T-helper 1 cell (primary cell): ENCODE measurements at regions not wholly inside any gene's neighbourhood (a gene's known extent, or its start where the extent isn't known, plus 50 kb on each side); places are given as distances from the start of the nearest gene placed in this dataset.
"Not testable (repeated sequence)": the region's sequence is repeated elsewhere in the genome, so short reads cannot be mapped to it uniquely, and the experiment has no call there.

Experiments used
- DNase-seq, 5 donors: peaks; one replicate each; pipeline ENCODE4 v3.0.0-alpha.2; 2012 to 2020

DNA sequence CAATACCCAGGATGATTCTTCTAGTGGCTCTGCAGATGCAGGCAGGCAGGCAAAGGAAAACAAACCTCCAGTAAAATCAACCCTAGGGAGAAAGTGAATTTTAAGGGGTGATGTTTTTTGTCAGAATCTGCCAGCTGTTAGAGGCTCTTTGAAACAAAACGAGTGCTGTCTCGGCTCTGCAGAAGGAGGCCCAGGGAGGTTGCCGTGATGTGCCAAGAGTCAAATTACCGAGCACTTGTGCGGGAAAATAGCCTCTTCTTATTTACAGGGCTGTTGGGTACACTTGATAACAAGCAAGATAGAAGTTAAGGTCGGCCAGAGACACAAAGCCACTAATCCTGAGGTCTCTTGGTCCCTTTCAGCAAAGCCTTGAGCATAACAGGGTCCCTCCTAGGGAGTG, 68.9 kb upstream of the EEF2KMT start:
- DNase-seq = no peak

DNA sequence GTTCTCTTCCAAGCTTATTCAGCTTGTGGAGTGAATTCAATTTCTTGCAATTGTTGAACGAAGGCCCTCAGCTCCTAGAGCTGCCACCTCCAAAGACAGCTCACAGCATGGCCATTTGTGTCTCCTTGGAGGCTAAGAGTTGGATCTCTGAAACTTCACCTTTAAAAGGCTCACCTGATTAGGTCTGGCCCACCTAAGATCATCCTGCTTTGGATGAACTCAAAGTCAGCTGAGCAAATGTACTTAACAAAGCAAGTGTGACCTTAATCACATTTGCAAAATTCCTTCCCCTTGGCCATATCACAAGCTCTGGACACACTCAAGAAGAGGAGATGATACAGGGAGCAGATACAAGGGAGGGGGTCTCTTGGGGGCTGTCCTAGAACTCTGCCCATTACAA, 67.8 kb upstream of the EEF2KMT start:
- DNase-seq = not testable (repeated sequence)

DNA sequence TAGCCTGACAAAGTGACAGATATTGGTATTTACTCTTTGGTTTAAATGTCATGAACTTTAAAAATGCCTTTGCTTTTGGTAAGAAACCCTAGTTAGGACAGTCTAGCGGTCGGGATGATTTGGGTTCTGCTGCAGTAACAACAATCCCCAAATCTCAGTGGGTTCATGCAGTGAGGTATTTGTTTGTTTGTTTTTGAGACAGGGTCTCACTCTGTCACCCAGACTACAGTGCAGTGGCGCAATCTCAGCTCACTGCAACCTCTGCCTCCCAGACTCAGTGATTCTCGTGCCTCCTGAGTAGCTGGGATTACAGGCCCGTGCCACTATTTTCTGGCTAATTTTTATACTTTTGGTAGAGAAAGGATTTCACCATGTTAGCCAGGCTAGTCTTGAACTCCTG, 65.2 kb upstream of the EEF2KMT start:
- DNase-seq = not testable (repeated sequence)

DNA sequence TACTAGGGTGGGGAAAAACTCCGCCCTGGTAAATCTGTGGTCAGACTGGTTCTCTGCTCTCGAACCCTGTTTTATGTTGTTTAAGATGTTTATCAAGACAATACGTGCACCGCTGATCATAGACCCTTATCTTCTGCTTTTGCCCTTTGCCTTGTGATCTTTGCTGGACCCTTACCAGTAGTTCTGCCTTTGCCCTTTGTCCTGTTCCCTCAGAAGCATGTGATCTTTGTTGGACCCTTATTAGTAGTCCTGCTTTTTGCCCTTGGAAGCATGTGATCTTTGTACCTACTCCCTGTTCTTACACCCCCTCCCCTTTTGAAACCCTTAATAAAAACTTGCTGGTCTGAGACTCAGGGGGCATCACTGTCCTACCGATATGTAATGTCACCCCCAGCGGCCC, 64.3 kb upstream of the EEF2KMT start:
- not testable (repeated sequence) for DNase-seq

- DNase-seq = not testable (repeated sequence)
These were observed 62.4 kb upstream of the EEF2KMT start for GRCh38 chr16:5160010-5160409.

DNA sequence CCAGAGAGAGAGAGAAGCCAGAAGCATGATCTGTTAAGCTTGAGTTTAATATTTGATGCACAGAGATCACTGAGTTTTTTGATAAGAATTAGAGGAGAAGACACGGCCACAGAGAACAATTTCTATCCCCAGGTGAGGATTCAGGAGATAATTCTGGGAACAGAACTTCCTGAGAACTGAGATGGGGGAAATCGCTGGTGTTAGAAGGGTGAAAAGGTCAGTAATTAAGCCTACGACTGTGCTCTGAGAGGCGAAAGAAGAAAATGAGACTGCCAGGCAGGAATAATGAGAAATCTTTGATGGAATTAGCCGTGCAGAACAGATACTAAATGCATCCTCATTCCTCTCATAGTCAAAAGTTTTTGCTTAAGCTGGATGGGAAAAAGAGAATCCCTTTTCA, 61.9 kb upstream of the EEF2KMT start:
- DNase-seq = not testable (repeated sequence)

GRCh38 chr16:5158494-5158893, 60.9 kb upstream of the EEF2KMT start:
- no peak for DNase-seq

GRCh38 chr16:5156486-5156885, 58.9 kb upstream of the EEF2KMT start:
- DNase-seq = not testable (repeated sequence)

DNA sequence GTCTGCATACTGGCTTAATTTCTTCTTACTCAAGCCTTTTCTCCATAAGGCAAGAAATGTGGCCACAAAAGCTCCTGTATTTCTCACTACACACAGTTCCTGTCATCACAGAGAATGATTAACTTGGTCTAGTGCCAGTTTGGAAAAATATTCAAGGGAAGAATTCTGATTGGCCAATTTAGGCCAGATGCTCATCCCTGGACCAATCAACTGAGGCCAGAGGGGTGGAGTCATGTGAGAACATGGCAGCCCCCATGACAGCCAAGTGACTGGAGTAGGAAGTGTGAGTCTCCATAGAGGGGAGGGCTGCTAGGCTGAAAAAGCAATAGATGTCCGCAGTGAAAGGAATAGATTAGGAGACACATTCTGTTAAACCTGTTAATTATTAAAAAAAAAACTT, 56.4 kb upstream of the EEF2KMT start:
- not testable (repeated sequence) for DNase-seq

DNA sequence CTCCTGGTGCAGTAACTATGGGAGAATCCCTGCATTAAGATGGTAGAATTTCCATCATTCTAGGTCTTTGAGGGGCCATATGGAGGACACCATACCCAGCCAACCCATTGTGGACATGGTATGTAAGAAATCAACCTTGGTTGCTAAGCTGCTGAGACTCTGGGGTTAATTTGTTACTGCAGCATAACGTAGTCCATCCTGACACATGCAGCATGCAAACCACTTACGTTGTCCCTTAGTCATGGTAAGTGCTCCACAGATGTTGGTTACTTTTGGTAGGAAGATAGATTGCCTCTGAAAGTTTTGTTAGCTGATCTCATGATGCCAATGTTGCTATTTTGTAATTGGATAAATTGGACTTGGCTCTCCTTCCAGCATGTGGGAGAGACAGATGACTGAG, 53.8 kb upstream of the EEF2KMT start:
- not testable (repeated sequence) for DNase-seq
